GM23248 (cell line): ENCODE measurements at regions not wholly inside any gene's neighbourhood (a gene's known extent, or its start where the extent isn't known, plus 50 kb on each side); places are given as distances from the start of the nearest gene placed in this dataset.

Experiments
- EZH2 ChIP-seq: fragments of 200-600 bp; sonication (generic); IDR thresholded peaks from 2 replicates; pipeline ENCODE4 v1.6.1; 2018; ENCODE audit warnings: antibody characterized with exemption, mild to moderate bottlenecking; ENCODE audit not compliant: insufficient read depth, poor library complexity, severe bottlenecking
- EZH2phosphoT487 ChIP-seq: fragments of 200-600 bp; sonication (generic); IDR thresholded peaks from 2 replicates; pipeline ENCODE4 v1.6.1; 2018; ENCODE audit warnings: antibody characterized with exemption, moderate library complexity, mild to moderate bottlenecking, low read depth; ENCODE audit not compliant: insufficient read depth

DNA sequence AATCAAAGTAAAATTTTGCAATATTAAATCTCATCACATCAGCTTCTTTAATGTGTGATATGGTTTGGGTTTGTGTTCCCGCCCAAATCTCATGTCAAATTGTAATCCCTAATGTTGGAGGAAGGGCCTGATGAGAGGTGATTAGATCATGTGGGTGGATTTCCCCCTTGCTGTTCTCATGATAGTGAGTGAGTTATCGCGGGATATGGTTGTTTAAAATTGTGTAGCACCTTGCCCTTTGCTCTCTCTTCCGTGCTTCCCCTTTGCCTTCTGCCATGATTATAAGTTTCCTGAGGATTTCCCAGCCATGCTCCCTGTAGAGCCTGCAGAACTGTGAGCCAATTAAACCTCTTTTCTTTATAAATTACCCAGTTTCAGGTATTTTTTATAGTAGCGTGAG, 131.9 kb downstream of the ZNF326 start:
- TF ChIP-seq EZH2 (no peak), EZH2phosphoT487 (no peak)
